ENCODE measurements at regions not wholly inside any gene's neighbourhood (a gene's known extent, or its start where the extent isn't known, plus 50 kb on each side); places are given as distances from the start of the nearest gene placed in this dataset.
"Not testable (repeated sequence)": the region's sequence is repeated elsewhere in the genome, so short reads cannot be mapped to it uniquely, and the experiment has no call there.

DNA sequence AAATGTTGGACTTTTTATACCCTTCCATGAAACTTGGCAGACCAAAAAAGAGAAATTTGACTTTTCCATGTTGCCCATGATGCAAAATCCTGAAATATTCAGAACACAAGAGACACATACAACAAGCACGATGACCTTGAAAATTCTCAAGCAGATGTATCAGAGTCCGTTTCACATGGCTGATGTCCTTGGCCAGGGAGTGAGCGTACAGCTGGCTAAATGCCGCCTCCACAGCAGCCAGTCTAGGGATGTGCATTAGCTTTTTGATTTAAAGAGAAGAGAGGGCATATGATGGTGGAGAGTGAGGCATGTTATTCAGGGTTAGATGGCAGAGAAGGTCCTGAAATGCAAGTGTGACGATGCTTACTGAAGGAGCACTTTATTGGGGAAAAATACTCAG lies 148.0 kb upstream of the SEMA6A start:
- Mint-ChIP-seq H3K27me3 (ENCODE audit: insufficient read depth) (no peaks in the 10 kb centered on the region; the same call in 1 of the 2 replicates), H3K36me3 (ENCODE audit: low read depth) (no peaks in the 10 kb centered on the region), H3K4me1 (ENCODE audit: low read depth) (no peaks in the 10 kb centered on the region), H3K9me3 (peaks cover 20% of the 10 kb centered on the region), H3K27ac (no peak overlapping the region), H3K4me3 (no peak overlapping the region)
- TF ChIP-seq, protein P1, sequence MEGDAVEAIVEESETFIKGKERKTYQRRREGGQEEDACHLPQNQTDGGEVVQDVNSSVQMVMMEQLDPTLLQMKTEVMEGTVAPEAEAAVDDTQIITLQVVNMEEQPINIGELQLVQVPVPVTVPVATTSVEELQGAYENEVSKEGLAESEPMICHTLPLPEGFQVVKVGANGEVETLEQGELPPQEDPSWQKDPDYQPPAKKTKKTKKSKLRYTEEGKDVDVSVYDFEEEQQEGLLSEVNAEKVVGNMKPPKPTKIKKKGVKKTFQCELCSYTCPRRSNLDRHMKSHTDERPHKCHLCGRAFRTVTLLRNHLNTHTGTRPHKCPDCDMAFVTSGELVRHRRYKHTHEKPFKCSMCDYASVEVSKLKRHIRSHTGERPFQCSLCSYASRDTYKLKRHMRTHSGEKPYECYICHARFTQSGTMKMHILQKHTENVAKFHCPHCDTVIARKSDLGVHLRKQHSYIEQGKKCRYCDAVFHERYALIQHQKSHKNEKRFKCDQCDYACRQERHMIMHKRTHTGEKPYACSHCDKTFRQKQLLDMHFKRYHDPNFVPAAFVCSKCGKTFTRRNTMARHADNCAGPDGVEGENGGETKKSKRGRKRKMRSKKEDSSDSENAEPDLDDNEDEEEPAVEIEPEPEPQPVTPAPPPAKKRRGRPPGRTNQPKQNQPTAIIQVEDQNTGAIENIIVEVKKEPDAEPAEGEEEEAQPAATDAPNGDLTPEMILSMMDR (IDR thresholded peaks at IDR 0.05), result no peak
- DNase-seq, result no peak

DNA sequence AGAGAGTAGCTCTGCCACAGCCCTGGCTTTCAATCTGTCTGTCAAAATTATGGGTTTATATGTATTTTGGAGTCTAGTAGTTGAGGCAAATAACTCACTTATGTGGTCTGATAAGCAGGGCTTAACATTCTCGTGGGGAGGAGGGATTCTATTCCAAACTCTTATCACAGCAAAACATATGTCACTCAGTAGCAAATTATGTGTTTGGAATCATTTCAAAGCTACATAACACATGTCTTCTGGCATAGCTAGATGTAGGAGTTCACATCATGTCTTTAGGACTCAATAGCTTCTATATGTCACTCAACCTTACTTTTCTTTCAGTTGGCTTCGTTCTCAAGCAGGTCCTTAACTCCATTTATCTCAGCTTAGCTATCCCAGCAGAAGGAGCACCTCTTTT lies 144.5 kb upstream of the SEMA6A start:
- TF ChIP-seq, protein P1 (IDR thresholded peaks at IDR 0.05), result no peak
- H3K27me3 Mint-ChIP-seq (ENCODE audit: insufficient read depth), result no peaks in the 10 kb centered on the region

DNA sequence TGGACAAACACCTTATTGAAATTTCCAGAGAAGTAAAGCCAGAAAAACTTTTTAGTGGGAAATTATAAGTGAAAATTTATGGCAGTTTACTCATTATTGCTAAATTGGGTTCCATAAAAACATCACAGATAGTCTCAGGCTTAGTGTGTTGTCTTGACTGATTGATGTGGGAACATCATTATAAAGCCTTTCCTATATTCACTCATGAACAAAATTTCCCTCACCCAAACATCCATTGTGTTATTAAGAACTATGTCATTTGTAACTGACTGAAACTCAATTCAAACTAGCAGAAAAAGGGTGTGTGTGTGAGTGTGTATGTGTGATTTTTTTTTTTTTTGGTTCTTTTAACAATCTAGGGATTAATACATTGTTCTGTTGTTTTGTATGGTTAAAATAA lies 143.7 kb upstream of the SEMA6A start:
- TF ChIP-seq, protein P1 (IDR thresholded peaks at IDR 0.05), result no peak
- no peak for DNase-seq
- peaks cover 25% of the 10 kb centered on the region for H3K9me3 Mint-ChIP-seq
- H3K4me3 Mint-ChIP-seq, result no peak overlapping the region
- H3K27ac Mint-ChIP-seq, result no peak overlapping the region
- H3K4me1 Mint-ChIP-seq (ENCODE audit: low read depth), result no peaks in the 10 kb centered on the region
- H3K36me3 Mint-ChIP-seq (ENCODE audit: low read depth), result no peaks in the 10 kb centered on the region
- no peaks in the 10 kb centered on the region for H3K27me3 Mint-ChIP-seq (ENCODE audit: insufficient read depth)

More for the DNA sequence above, 144.5 kb upstream of the SEMA6A start:
- H3K9me3 Mint-ChIP-seq, result peaks cover 29% of the 10 kb centered on the region
- no peak overlapping the region for H3K4me3 Mint-ChIP-seq
- DNase-seq, result no peak
- no peaks in the 10 kb centered on the region for H3K4me1 Mint-ChIP-seq (ENCODE audit: low read depth)
- no peaks in the 10 kb centered on the region for H3K36me3 Mint-ChIP-seq (ENCODE audit: low read depth)
- no peak overlapping the region for H3K27ac Mint-ChIP-seq

DNA sequence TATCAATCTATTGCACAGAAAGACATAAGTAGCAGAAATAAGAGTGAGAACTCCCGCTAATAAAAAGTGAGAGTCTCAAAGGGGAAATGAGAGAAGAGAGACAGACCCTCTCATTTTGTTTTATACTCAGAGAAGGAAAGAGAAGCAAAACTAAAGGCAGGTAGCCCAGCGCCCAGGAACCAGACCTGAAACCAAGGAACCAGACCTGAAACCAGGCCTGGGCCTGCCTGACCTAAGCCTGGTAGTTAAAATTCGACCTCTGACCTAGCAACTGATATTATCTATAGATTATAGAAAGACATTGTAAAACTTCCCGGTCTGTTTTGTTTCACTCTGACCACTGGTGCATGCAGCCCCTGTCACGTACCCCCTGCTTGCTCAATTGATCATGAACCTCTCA lies 134.5 kb upstream of the SEMA6A start:
- H3K27me3 Mint-ChIP-seq (ENCODE audit: insufficient read depth), result no peaks in the 10 kb centered on the region; the same call in 1 of the 2 replicates
- DNase-seq, result no peak
- peaks cover 28% of the 10 kb centered on the region for H3K9me3 Mint-ChIP-seq
- TF ChIP-seq, protein P1 (IDR thresholded peaks at IDR 0.05), result no peak
- no peaks in the 10 kb centered on the region for H3K36me3 Mint-ChIP-seq (ENCODE audit: low read depth)
- H3K27ac Mint-ChIP-seq, result no peak overlapping the region
- no peak overlapping the region for H3K4me3 Mint-ChIP-seq
- no peaks in the 10 kb centered on the region for H3K4me1 Mint-ChIP-seq (ENCODE audit: low read depth)

DNA sequence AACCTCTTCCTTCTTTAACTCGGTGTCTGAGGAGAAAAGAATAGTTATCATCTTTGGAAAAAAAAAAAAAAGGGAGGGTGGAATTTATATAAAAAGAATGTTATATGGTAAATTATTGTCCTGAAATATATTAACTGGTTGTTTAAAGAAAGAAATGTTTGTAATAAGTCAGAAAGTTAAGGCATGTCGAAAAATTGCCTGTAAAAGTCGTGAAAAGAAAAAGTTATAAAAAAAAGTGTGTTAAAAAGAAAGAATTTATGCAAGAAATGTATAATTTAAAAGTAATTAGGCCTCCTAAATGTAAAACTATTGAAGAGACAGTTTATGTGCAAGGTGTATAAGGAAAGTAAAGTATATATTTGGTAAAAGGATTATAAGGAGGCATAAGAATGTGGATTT lies 130.5 kb upstream of the SEMA6A start:
- H3K4me3 Mint-ChIP-seq, result not testable (repeated sequence)

DNA sequence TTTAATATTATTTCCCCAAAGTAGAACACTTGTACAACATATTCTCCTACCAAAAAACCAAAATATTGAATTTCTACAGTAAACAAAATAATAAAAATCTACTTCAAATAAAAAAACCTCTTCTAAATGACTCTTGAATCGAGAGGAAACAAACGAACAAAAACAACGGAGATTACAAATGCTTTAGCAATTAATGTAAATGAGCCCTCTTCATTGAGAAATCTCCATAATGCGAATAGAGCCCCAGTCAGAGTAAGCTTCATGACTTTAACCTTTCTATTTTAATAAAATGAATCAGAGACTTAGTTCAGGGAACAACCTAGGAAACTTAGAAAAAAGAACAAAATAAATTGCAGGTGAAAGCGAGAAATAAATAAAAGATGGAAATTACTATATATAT lies 129.3 kb upstream of the SEMA6A start:
- Mint-ChIP-seq H3K27me3 (ENCODE audit: insufficient read depth) (no peaks in the 10 kb centered on the region; the same call in 1 of the 2 replicates), H3K4me3 (no peak overlapping the region), H3K4me1 (ENCODE audit: low read depth) (no peaks in the 10 kb centered on the region), H3K36me3 (ENCODE audit: low read depth) (no peaks in the 10 kb centered on the region), H3K9me3 (peaks cover 31% of the 10 kb centered on the region), H3K27ac (no peak overlapping the region)
- TF ChIP-seq, protein P1 (IDR thresholded peaks at IDR 0.05), result no peak
- no peak for DNase-seq

More for the DNA sequence above, 130.5 kb upstream of the SEMA6A start:
- not testable (repeated sequence) for H3K4me1 Mint-ChIP-seq (ENCODE audit: low read depth); H3K36me3 Mint-ChIP-seq (ENCODE audit: low read depth); DNase-seq; H3K27ac Mint-ChIP-seq; H3K27me3 Mint-ChIP-seq (ENCODE audit: insufficient read depth)
- H3K9me3 Mint-ChIP-seq, result peaks cover 37% of the 10 kb centered on the region

Measured in HFFc6 (cell line).